H1 (cell line): ENCODE measurements at regions not wholly inside any gene's neighbourhood (a gene's known extent, or its start where the extent isn't known, plus 50 kb on each side); places are given as distances from the start of the nearest gene placed in this dataset.

ENCODE experiments used
- CTCF ChIA-PET: fragments of 300-600 bp; sonication (Branson Sonifier 250); formaldehyde crosslinking; loops from one replicate; lab custom pipeline; 2021; ENCODE audit not compliant: partially characterized antibody; lab: Charles Lee
- POLR2A ChIA-PET: fragments of 300-600 bp; sonication (Branson Sonifier 250); formaldehyde crosslinking; loops from one replicate; lab custom pipeline; 2021; ENCODE audit warnings: inconsistent platforms; ENCODE audit not compliant: partially characterized antibody; lab: Charles Lee
- DNase-seq, 2 experiments: peaks; one replicate each; pipeline versions ENCODE4 v3.0.0 to v3.0.0-alpha.2; 2010 to 2022; ENCODE audit warnings: low spot score in 2 of 2, low read depth in 1 of 2, mixed read lengths in 1 of 2
- FAIRE-seq: peaks from 2 replicates; lab custom pipeline; 2011; peaks lifted over from hg19 to GRCh38; lab: Jason Lieb, UNC
- H2AFZ ChIP-seq: 2 replicates; pipeline ENCODE4 v1.8.1; 2012; ENCODE audit warnings: low read length, inconsistent platforms
- H2AK5ac ChIP-seq: 2 replicates; pipeline ENCODE4 v1.6.1; 2013; ENCODE audit warnings: low read depth, low read length
- H2BK120ac ChIP-seq: replicated peaks from 2 replicates; pipeline ENCODE3; 2013; ENCODE audit warnings: low read depth, low read length, inconsistent platforms
- H2BK12ac ChIP-seq: 2 replicates; pipeline ENCODE4 v1.6.1; 2013; ENCODE audit warnings: low read depth, low read length
- H2BK15ac ChIP-seq: 2 replicates; pipeline ENCODE4 v1.6.1; 2013; ENCODE audit warnings: low read length
- H2BK20ac ChIP-seq: 2 replicates; pipeline ENCODE4 v1.6.1; 2013; ENCODE audit warnings: low read length
- H2BK5ac ChIP-seq: 2 replicates; pipeline ENCODE4 v1.6.1; 2013; ENCODE audit warnings: low read depth, low read length
- H3K14ac ChIP-seq: 2 replicates; pipeline ENCODE4 v1.6.1; 2013; ENCODE audit warnings: inconsistent platforms; ENCODE audit not compliant: insufficient read length
- H3K18ac ChIP-seq: 2 replicates; pipeline ENCODE4 v1.6.1; 2013; ENCODE audit warnings: low read length; ENCODE audit errors: extremely low read depth
- H3K23ac ChIP-seq: 2 replicates; pipeline ENCODE4 v1.6.1; 2013; ENCODE audit warnings: inconsistent platforms; ENCODE audit not compliant: insufficient read length
- H3K23me2 ChIP-seq: 2 replicates; pipeline ENCODE4 v1.6.1; 2013; ENCODE audit warnings: low read depth, low read length
- H3K27ac ChIP-seq: 2 replicates; pipeline ENCODE4 v1.6.1; 2011; ENCODE audit warnings: low read depth, low read length, inconsistent platforms
- H3K27me3 ChIP-seq, 4 experiments: replicated peaks in 1 of 4; 1 replicate in 1 of 4; 2 replicates in 3 of 4; pipeline versions ENCODE4 v1.6.1 to v1.8.1; 2011 to 2013; ENCODE audit warnings: low read length in 3 of 4, mild to moderate bottlenecking in 3 of 4, inconsistent platforms in 2 of 4, mixed read lengths in 2 of 4, moderate library complexity in 1 of 4; ENCODE audit not compliant: control insufficient read depth in 3 of 4, insufficient read depth in 3 of 4; ENCODE audit errors: extremely low read depth in 1 of 4
- H3K36me3 ChIP-seq, 4 experiments: 2 replicates each; pipeline versions ENCODE4 v1.6.1 to v1.8.1; 2011 to 2013; ENCODE audit warnings: mild to moderate bottlenecking in 4 of 4, low read length in 3 of 4, moderate library complexity in 2 of 4, control low read depth in 1 of 4, inconsistent platforms in 1 of 4; ENCODE audit not compliant: insufficient read depth in 4 of 4, control insufficient read depth in 2 of 4
- H3K4ac ChIP-seq: replicated peaks from 2 replicates; pipeline ENCODE3; 2013; ENCODE audit warnings: low read length, low read depth, mixed read lengths, inconsistent platforms; ENCODE audit not compliant: insufficient read length
- H3K4me1 ChIP-seq, 4 experiments: replicated peaks in 1 of 4; 1 replicate in 1 of 4; 2 replicates in 3 of 4; pipeline versions ENCODE4 v1.6.1 to v1.8.1; 2011 to 2013; ENCODE audit warnings: low read length in 3 of 4, inconsistent platforms in 2 of 4, mixed read lengths in 1 of 4; ENCODE audit not compliant: insufficient read depth in 4 of 4, control insufficient read depth in 3 of 4
- H3K4me2 ChIP-seq, 2 experiments: 2 replicates each; pipeline versions ENCODE4 v1.6.1 to v1.8.1; 2011 to 2013; ENCODE audit warnings: low read depth in 2 of 2, low read length in 2 of 2, control low read depth in 1 of 2, inconsistent platforms in 1 of 2, mild to moderate bottlenecking in 1 of 2; ENCODE audit not compliant: insufficient read depth in 1 of 2
- H3K4me3 ChIP-seq, 4 experiments: fragments of 200-600, 300-600 bp in 1 of 4; sonication (generic), shearing (Covaris generic), sonication (Bioruptor Twin) in 1 of 4; 2 replicates each; pipeline versions ENCODE4 v1.5.1 to v1.8.1; 2011 to 2016; ENCODE audit warnings: low read length in 4 of 4, low read depth in 3 of 4, control low read depth in 2 of 4, inconsistent platforms in 2 of 4, mild to moderate bottlenecking in 2 of 4, mixed read lengths in 1 of 4, moderate library complexity in 1 of 4; ENCODE audit not compliant: insufficient read depth in 2 of 4; ENCODE audit errors: extremely low read depth in 1 of 4
- H3K56ac ChIP-seq: replicated peaks from 2 replicates; pipeline ENCODE3; 2013; ENCODE audit warnings: low read depth, mild to moderate bottlenecking, mixed read lengths, low read length, inconsistent platforms; ENCODE audit not compliant: insufficient read length
- H3K79me1 ChIP-seq: 2 replicates; pipeline ENCODE4 v1.6.1; 2013; ENCODE audit warnings: low read depth, low read length, control low read depth
- H3K79me2 ChIP-seq, 2 experiments: 2 replicates each; pipeline versions ENCODE4 v1.6.1 to v1.8.1; 2012 to 2013; ENCODE audit warnings: low read length in 2 of 2, mild to moderate bottlenecking in 2 of 2, inconsistent platforms in 1 of 2; ENCODE audit not compliant: insufficient read depth in 2 of 2, control insufficient read depth in 1 of 2
- H3K9ac ChIP-seq, 4 experiments: replicated peaks in 1 of 4; 1 replicate in 1 of 4; 2 replicates in 3 of 4; pipeline versions ENCODE4 v1.6.1 to v1.8.1; 2011 to 2013; ENCODE audit warnings: low read depth in 3 of 4, low read length in 3 of 4, control low read depth in 2 of 4, mild to moderate bottlenecking in 2 of 4, moderate library complexity in 2 of 4, inconsistent platforms in 1 of 4; ENCODE audit errors: extremely low read depth in 1 of 4
- H3K9me3 ChIP-seq, 2 experiments: 2 replicates each; pipeline versions ENCODE4 v1.6.1 to v1.8.1; 2012 to 2013; ENCODE audit warnings: mild to moderate bottlenecking in 2 of 2, moderate library complexity in 2 of 2, control low read depth in 1 of 2, inconsistent platforms in 1 of 2, low read depth in 1 of 2, low read length in 1 of 2, mixed read lengths in 1 of 2; ENCODE audit not compliant: insufficient read depth in 2 of 2
- H4K20me1 ChIP-seq, 2 experiments: replicated peaks in 1 of 2; 2 replicates each; pipeline versions ENCODE3 to v1.8.1; 2011 to 2013; ENCODE audit warnings: inconsistent platforms in 2 of 2, low read length in 2 of 2, mild to moderate bottlenecking in 1 of 2; ENCODE audit not compliant: insufficient read depth in 2 of 2, control insufficient read depth in 1 of 2
- H4K5ac ChIP-seq: 2 replicates; pipeline ENCODE4 v1.6.1; 2013; ENCODE audit warnings: low read length, low read depth, mixed read lengths, inconsistent platforms; ENCODE audit not compliant: insufficient read length
- H4K8ac ChIP-seq: 2 replicates; pipeline ENCODE4 v1.8.0; 2013; ENCODE audit warnings: mild to moderate bottlenecking, moderate library complexity, low read length, inconsistent platforms; ENCODE audit not compliant: insufficient read depth; ENCODE audit errors: extremely low read depth
- H4K91ac ChIP-seq: replicated peaks from 2 replicates; pipeline ENCODE3; 2013; ENCODE audit warnings: low read length, mixed read lengths, inconsistent platforms; ENCODE audit not compliant: insufficient read length
- SIX5 ChIP-seq: IDR thresholded peaks from 2 replicates; pipeline ENCODE4 v1.6.1; 2011; ENCODE audit warnings: mild to moderate bottlenecking, low read depth, low read length
- whole genome bisulfite sequencing, 2 experiments: shearing (Covaris generic) in 1 of 2; methylation state at CpG; one replicate each; pipeline versions ENCODE4 v1.1.6 to v1.1.7; 2013 to 2015; ENCODE audit warnings: low lambda C conversion rate in 2 of 2, mixed read lengths in 2 of 2, inconsistent platforms in 1 of 2, low coverage in 1 of 2, missing lambda C conversion rate in 1 of 2; ENCODE audit not compliant: insufficient replicate concordance in 2 of 2, insufficient coverage in 1 of 2, insufficient read length in 1 of 2; ENCODE audit errors: extremely low coverage in 1 of 2, missing lambda C conversion rate in 1 of 2; 5-methylcytosine and 5-hydroxymethylcytosine counted together

DNA sequence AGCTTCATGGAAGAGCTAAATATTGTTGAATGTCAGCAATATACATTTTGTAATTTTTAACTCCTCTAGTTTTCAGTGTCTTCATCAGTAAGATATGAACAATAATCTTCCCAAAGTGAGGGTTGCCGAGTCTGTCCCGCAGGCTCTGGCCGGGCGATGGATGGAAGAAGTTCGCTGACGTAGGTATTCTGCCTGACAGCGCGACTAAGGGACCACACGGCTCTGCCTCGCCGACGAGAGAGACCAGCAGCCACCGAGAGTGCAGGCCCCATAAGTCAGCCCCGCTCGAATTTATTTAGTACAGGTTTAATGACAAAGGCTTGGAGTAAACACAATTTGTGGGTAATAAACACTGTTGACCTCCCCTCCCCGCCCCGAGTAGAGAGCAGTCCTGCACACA, 427.4 kb upstream of the NECTIN3 start (continued):
- TF ChIP-seq SIX5: no peak

DNA sequence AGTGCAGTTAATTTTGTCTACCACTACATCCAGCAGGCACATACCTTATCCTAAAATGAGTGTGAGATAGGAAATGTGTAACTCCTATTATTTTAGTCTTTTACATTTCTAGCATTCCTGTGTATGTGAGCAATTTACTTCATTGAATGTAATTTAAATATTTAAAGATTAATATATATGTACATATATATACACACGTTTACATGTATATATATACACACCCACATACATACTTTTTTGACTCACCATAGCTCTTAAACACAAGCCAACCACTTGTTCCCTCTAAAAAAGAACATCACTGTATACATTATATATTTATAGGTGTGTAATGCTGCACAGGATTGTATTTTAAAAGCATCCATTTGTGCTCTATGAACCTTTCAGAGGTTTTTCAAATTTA, 425.6 kb upstream of the NECTIN3 start:
- H4K20me1 ChIP-seq: no peaks in the 10 kb centered on the region
- no peak overlapping the region for H3K4me3 ChIP-seq
- peaks cover 0 to 3% of the 10 kb centered on the region in 2 experiments; a peak in 1 of 4 replicates for H3K9me3 ChIP-seq
- H2BK15ac ChIP-seq: no peak overlapping the region
- POLR2A ChIA-PET: no interaction called here
- DNase-seq (no peak), FAIRE-seq (no peak)
- H4K8ac ChIP-seq: no peak overlapping the region
- no peaks in the 10 kb centered on the region for H3K4me1 ChIP-seq
- no peak overlapping the region for H3K9ac ChIP-seq
- no peak overlapping the region for H2AFZ ChIP-seq
- H3K4me2 ChIP-seq: no peak overlapping the region
- no peaks in the 10 kb centered on the region for H3K36me3 ChIP-seq
- H2BK20ac ChIP-seq: no peak overlapping the region
- CTCF ChIA-PET: no interaction called here
- H3K79me1 ChIP-seq: no peaks in the 10 kb centered on the region
- H2BK5ac ChIP-seq: no peak overlapping the region
- no peak overlapping the region for H2BK12ac ChIP-seq
- H3K56ac ChIP-seq: no peak overlapping the region
- no peak overlapping the region for H3K4ac ChIP-seq
- H4K91ac ChIP-seq: no peak overlapping the region
- no peak overlapping the region for H3K27ac ChIP-seq
- no peak overlapping the region for H3K18ac ChIP-seq
- no peaks in the 10 kb centered on the region for H3K79me2 ChIP-seq
- H2BK120ac ChIP-seq: no peak overlapping the region
- no peaks in the 10 kb centered on the region for H3K23me2 ChIP-seq
- H3K23ac ChIP-seq: no peak overlapping the region
- no peak overlapping the region for H3K14ac ChIP-seq
- H2AK5ac ChIP-seq: no peak overlapping the region
- H3K27me3 ChIP-seq: no peaks in the 10 kb centered on the region
- WGBS, 2 experiments: 84% methylated on average over 1 of the region's 1 CpG; no CpG with 5 or more reads in 1 of the 2 experiments
- H4K5ac ChIP-seq: no peak overlapping the region
